H1 (cell line): ENCODE measurements at regions not wholly inside any gene's neighbourhood (a gene's known extent, or its start where the extent isn't known, plus 50 kb on each side); places are given as distances from the start of the nearest gene placed in this dataset.

ENCODE experiments used
- CTCF ChIA-PET: fragments of 300-600 bp; sonication (Branson Sonifier 250); formaldehyde crosslinking; loops from one replicate; lab custom pipeline; 2021; ENCODE audit not compliant: partially characterized antibody; lab: Charles Lee
- POLR2A ChIA-PET: fragments of 300-600 bp; sonication (Branson Sonifier 250); formaldehyde crosslinking; loops from one replicate; lab custom pipeline; 2021; ENCODE audit warnings: inconsistent platforms; ENCODE audit not compliant: partially characterized antibody; lab: Charles Lee
- DNase-seq, 2 experiments: peaks; one replicate each; pipeline versions ENCODE4 v3.0.0 to v3.0.0-alpha.2; 2010 to 2022; ENCODE audit warnings: low spot score in 2 of 2, low read depth in 1 of 2, mixed read lengths in 1 of 2
- FAIRE-seq: peaks from 2 replicates; lab custom pipeline; 2011; peaks lifted over from hg19 to GRCh38; lab: Jason Lieb, UNC
- H2AFZ ChIP-seq: 2 replicates; pipeline ENCODE4 v1.8.1; 2012; ENCODE audit warnings: low read length, inconsistent platforms
- H2AK5ac ChIP-seq: 2 replicates; pipeline ENCODE4 v1.6.1; 2013; ENCODE audit warnings: low read depth, low read length
- H2BK120ac ChIP-seq: replicated peaks from 2 replicates; pipeline ENCODE3; 2013; ENCODE audit warnings: low read depth, low read length, inconsistent platforms
- H2BK12ac ChIP-seq: 2 replicates; pipeline ENCODE4 v1.6.1; 2013; ENCODE audit warnings: low read depth, low read length
- H2BK15ac ChIP-seq: 2 replicates; pipeline ENCODE4 v1.6.1; 2013; ENCODE audit warnings: low read length
- H2BK20ac ChIP-seq: 2 replicates; pipeline ENCODE4 v1.6.1; 2013; ENCODE audit warnings: low read length
- H2BK5ac ChIP-seq: 2 replicates; pipeline ENCODE4 v1.6.1; 2013; ENCODE audit warnings: low read depth, low read length
- H3K14ac ChIP-seq: 2 replicates; pipeline ENCODE4 v1.6.1; 2013; ENCODE audit warnings: inconsistent platforms; ENCODE audit not compliant: insufficient read length
- H3K18ac ChIP-seq: 2 replicates; pipeline ENCODE4 v1.6.1; 2013; ENCODE audit warnings: low read length; ENCODE audit errors: extremely low read depth
- H3K23ac ChIP-seq: 2 replicates; pipeline ENCODE4 v1.6.1; 2013; ENCODE audit warnings: inconsistent platforms; ENCODE audit not compliant: insufficient read length
- H3K23me2 ChIP-seq: 2 replicates; pipeline ENCODE4 v1.6.1; 2013; ENCODE audit warnings: low read depth, low read length
- H3K27ac ChIP-seq: 2 replicates; pipeline ENCODE4 v1.6.1; 2011; ENCODE audit warnings: low read depth, low read length, inconsistent platforms
- H3K27me3 ChIP-seq, 4 experiments: replicated peaks in 1 of 4; 1 replicate in 1 of 4; 2 replicates in 3 of 4; pipeline versions ENCODE4 v1.6.1 to v1.8.1; 2011 to 2013; ENCODE audit warnings: low read length in 3 of 4, mild to moderate bottlenecking in 3 of 4, inconsistent platforms in 2 of 4, mixed read lengths in 2 of 4, moderate library complexity in 1 of 4; ENCODE audit not compliant: control insufficient read depth in 3 of 4, insufficient read depth in 3 of 4; ENCODE audit errors: extremely low read depth in 1 of 4
- H3K36me3 ChIP-seq, 4 experiments: 2 replicates each; pipeline versions ENCODE4 v1.6.1 to v1.8.1; 2011 to 2013; ENCODE audit warnings: mild to moderate bottlenecking in 4 of 4, low read length in 3 of 4, moderate library complexity in 2 of 4, control low read depth in 1 of 4, inconsistent platforms in 1 of 4; ENCODE audit not compliant: insufficient read depth in 4 of 4, control insufficient read depth in 2 of 4
- H3K4ac ChIP-seq: replicated peaks from 2 replicates; pipeline ENCODE3; 2013; ENCODE audit warnings: low read length, low read depth, mixed read lengths, inconsistent platforms; ENCODE audit not compliant: insufficient read length
- H3K4me1 ChIP-seq, 4 experiments: replicated peaks in 1 of 4; 1 replicate in 1 of 4; 2 replicates in 3 of 4; pipeline versions ENCODE4 v1.6.1 to v1.8.1; 2011 to 2013; ENCODE audit warnings: low read length in 3 of 4, inconsistent platforms in 2 of 4, mixed read lengths in 1 of 4; ENCODE audit not compliant: insufficient read depth in 4 of 4, control insufficient read depth in 3 of 4
- H3K4me2 ChIP-seq, 2 experiments: 2 replicates each; pipeline versions ENCODE4 v1.6.1 to v1.8.1; 2011 to 2013; ENCODE audit warnings: low read depth in 2 of 2, low read length in 2 of 2, control low read depth in 1 of 2, inconsistent platforms in 1 of 2, mild to moderate bottlenecking in 1 of 2; ENCODE audit not compliant: insufficient read depth in 1 of 2
- H3K4me3 ChIP-seq, 4 experiments: fragments of 200-600, 300-600 bp in 1 of 4; sonication (generic), shearing (Covaris generic), sonication (Bioruptor Twin) in 1 of 4; 2 replicates each; pipeline versions ENCODE4 v1.5.1 to v1.8.1; 2011 to 2016; ENCODE audit warnings: low read length in 4 of 4, low read depth in 3 of 4, control low read depth in 2 of 4, inconsistent platforms in 2 of 4, mild to moderate bottlenecking in 2 of 4, mixed read lengths in 1 of 4, moderate library complexity in 1 of 4; ENCODE audit not compliant: insufficient read depth in 2 of 4; ENCODE audit errors: extremely low read depth in 1 of 4
- H3K56ac ChIP-seq: replicated peaks from 2 replicates; pipeline ENCODE3; 2013; ENCODE audit warnings: low read depth, mild to moderate bottlenecking, mixed read lengths, low read length, inconsistent platforms; ENCODE audit not compliant: insufficient read length
- H3K79me1 ChIP-seq: 2 replicates; pipeline ENCODE4 v1.6.1; 2013; ENCODE audit warnings: low read depth, low read length, control low read depth
- H3K79me2 ChIP-seq, 2 experiments: 2 replicates each; pipeline versions ENCODE4 v1.6.1 to v1.8.1; 2012 to 2013; ENCODE audit warnings: low read length in 2 of 2, mild to moderate bottlenecking in 2 of 2, inconsistent platforms in 1 of 2; ENCODE audit not compliant: insufficient read depth in 2 of 2, control insufficient read depth in 1 of 2
- H3K9ac ChIP-seq, 4 experiments: replicated peaks in 1 of 4; 1 replicate in 1 of 4; 2 replicates in 3 of 4; pipeline versions ENCODE4 v1.6.1 to v1.8.1; 2011 to 2013; ENCODE audit warnings: low read depth in 3 of 4, low read length in 3 of 4, control low read depth in 2 of 4, mild to moderate bottlenecking in 2 of 4, moderate library complexity in 2 of 4, inconsistent platforms in 1 of 4; ENCODE audit errors: extremely low read depth in 1 of 4
- H3K9me3 ChIP-seq, 2 experiments: 2 replicates each; pipeline versions ENCODE4 v1.6.1 to v1.8.1; 2012 to 2013; ENCODE audit warnings: mild to moderate bottlenecking in 2 of 2, moderate library complexity in 2 of 2, control low read depth in 1 of 2, inconsistent platforms in 1 of 2, low read depth in 1 of 2, low read length in 1 of 2, mixed read lengths in 1 of 2; ENCODE audit not compliant: insufficient read depth in 2 of 2
- H4K20me1 ChIP-seq, 2 experiments: replicated peaks in 1 of 2; 2 replicates each; pipeline versions ENCODE3 to v1.8.1; 2011 to 2013; ENCODE audit warnings: inconsistent platforms in 2 of 2, low read length in 2 of 2, mild to moderate bottlenecking in 1 of 2; ENCODE audit not compliant: insufficient read depth in 2 of 2, control insufficient read depth in 1 of 2
- H4K5ac ChIP-seq: 2 replicates; pipeline ENCODE4 v1.6.1; 2013; ENCODE audit warnings: low read length, low read depth, mixed read lengths, inconsistent platforms; ENCODE audit not compliant: insufficient read length
- H4K8ac ChIP-seq: 2 replicates; pipeline ENCODE4 v1.8.0; 2013; ENCODE audit warnings: mild to moderate bottlenecking, moderate library complexity, low read length, inconsistent platforms; ENCODE audit not compliant: insufficient read depth; ENCODE audit errors: extremely low read depth
- H4K91ac ChIP-seq: replicated peaks from 2 replicates; pipeline ENCODE3; 2013; ENCODE audit warnings: low read length, mixed read lengths, inconsistent platforms; ENCODE audit not compliant: insufficient read length
- BCL11A ChIP-seq, 2 experiments: IDR thresholded peaks; one replicate each; pipeline ENCODE4 v1.6.1; 2011; ENCODE audit warnings: low read depth in 2 of 2, low read length in 2 of 2, mild to moderate bottlenecking in 2 of 2
- EGR1 ChIP-seq: IDR thresholded peaks from 2 replicates; pipeline ENCODE4 v1.6.1; 2011; ENCODE audit warnings: low read depth, low read length, borderline replicate concordance
- JUND ChIP-seq: IDR thresholded peaks from 2 replicates; pipeline ENCODE4 v1.6.1; 2011; ENCODE audit warnings: mild to moderate bottlenecking, improper control_type of control experiment, low read length
- TAF1 ChIP-seq: IDR thresholded peaks from 2 replicates; pipeline ENCODE4 v1.6.1; 2011; ENCODE audit warnings: mild to moderate bottlenecking, low read depth, low read length
- TEAD4 ChIP-seq: IDR thresholded peaks from 2 replicates; pipeline ENCODE4 v1.6.1; 2012; ENCODE audit warnings: low read depth, low read length, inconsistent platforms, mixed read lengths
- WGBS, 2 experiments: shearing (Covaris generic) in 1 of 2; methylation state at CpG; one replicate each; pipeline versions ENCODE4 v1.1.6 to v1.1.7; 2013 to 2015; ENCODE audit warnings: low lambda C conversion rate in 2 of 2, mixed read lengths in 2 of 2, inconsistent platforms in 1 of 2, low coverage in 1 of 2, missing lambda C conversion rate in 1 of 2; ENCODE audit not compliant: insufficient replicate concordance in 2 of 2, insufficient coverage in 1 of 2, insufficient read length in 1 of 2; ENCODE audit errors: extremely low coverage in 1 of 2, missing lambda C conversion rate in 1 of 2; 5-methylcytosine and 5-hydroxymethylcytosine counted together
- TF ChIP-seq, protein P1 (sequence below): IDR thresholded peaks from 2 replicates; pipeline ENCODE4 v1.6.1; 2011; ENCODE audit warnings: low read length, improper control_type of control experiment

DNA sequence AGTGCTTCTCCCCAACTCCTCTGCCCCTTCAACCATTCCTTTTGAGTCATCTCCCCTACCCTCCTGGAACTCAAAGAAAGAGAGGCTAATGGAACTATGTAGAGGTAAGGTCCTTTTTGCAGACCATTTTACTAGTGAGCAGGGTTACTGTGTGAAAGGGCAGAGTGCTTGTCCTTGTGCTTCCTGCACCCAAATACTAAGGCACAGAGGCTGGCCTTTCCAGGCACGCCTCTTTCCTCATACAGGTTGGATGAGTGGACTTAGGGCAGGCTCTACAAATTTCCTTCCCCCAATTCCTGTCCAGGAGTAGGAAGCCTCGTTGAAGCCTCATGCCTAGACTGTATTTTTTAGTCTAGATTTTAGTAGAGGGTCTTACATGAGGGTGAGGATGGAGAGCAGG is 288.8 kb upstream of the SLC14A2 start:
- Histone ChIP-seq H3K23ac (no peak overlapping the region), H3K79me2 (no peaks in the 10 kb centered on the region), H3K14ac (no peak overlapping the region), H3K9ac (no peak overlapping the region), H3K18ac (no peak overlapping the region), H2BK120ac (no peak overlapping the region), H2BK5ac (no peak overlapping the region), H3K56ac (no peak overlapping the region), H3K4ac (no peak overlapping the region), H3K27me3 (no peaks in the 10 kb centered on the region), H3K9me3 (no peaks in the 10 kb centered on the region), H3K4me2 (no peak overlapping the region), H4K91ac (no peak overlapping the region), H3K23me2 (no peaks in the 10 kb centered on the region; the same call in 1 of the 2 replicates), H4K20me1 (no peaks in the 10 kb centered on the region), H3K79me1 (no peaks in the 10 kb centered on the region), H3K36me3 (no peaks in the 10 kb centered on the region), H2BK12ac (no peak overlapping the region), H4K5ac (no peak overlapping the region), H4K8ac (no peak overlapping the region), H3K27ac (no peak overlapping the region), H2BK20ac (0 out of 2 replicates have a peak overlapping the region, but pooled peaks have one; percentile 25), H2AFZ (no peak overlapping the region), H3K4me1 (peaks cover 0 to 6% (median under 1%) of the 10 kb centered on the region in 4 experiments; a peak in 1 of 7 replicates), H3K4me3 (no peak overlapping the region), H2BK15ac (no peak overlapping the region), H2AK5ac (no peak overlapping the region)
- CTCF ChIA-PET = interaction anchor here (1.2 to 2.9 kb wide), 5 partner anchors 10 to 114 kb away, joined by 3 to 14 read pairs (median 6); no protein-coding TSS in a partner anchor
- POLR2A ChIA-PET = no interaction called here
- WGBS, 2 experiments = 96% methylated on average over 2 of the region's 2 CpGs; no CpG with 5 or more reads in 1 of the 2 experiments
- TF ChIP-seq, protein P1, sequence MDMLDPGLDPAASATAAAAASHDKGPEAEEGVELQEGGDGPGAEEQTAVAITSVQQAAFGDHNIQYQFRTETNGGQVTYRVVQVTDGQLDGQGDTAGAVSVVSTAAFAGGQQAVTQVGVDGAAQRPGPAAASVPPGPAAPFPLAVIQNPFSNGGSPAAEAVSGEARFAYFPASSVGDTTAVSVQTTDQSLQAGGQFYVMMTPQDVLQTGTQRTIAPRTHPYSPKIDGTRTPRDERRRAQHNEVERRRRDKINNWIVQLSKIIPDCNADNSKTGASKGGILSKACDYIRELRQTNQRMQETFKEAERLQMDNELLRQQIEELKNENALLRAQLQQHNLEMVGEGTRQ = no peak
- TF ChIP-seq TEAD4 (no peak), EGR1 (no peak), JUND (no peak), BCL11A (IDR thresholded peaks at IDR 0.05; ENCODE audit: low read depth in 2 of 2, low read length in 2 of 2) (no peak), TAF1 (no peak)
- DNase-seq = no peak
- no peak for FAIRE-seq
